ENCODE measurements at regions not wholly inside any gene's neighbourhood (a gene's known extent, or its start where the extent isn't known, plus 50 kb on each side); places are given as distances from the start of the nearest gene placed in this dataset.

DNA sequence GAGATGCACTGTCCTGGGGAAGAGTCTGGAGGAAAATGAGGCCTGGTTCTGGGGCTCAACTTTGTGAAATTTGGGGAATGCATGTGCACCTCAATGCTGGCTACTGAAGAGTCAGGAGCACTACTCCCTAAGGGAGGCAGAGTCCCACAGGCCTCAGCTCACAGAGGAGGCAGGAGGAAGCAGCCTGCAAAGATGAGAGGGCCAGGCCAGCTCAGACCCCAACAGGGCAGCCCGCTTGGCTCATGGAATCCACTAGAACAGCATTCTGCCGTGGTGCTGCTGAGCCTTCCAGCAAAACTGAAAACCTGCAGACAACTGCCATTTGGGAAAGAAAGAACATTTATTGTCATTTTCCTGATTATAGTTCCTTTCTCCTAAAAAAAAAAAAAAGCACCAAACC lies 300.5 kb downstream of the CTTN start:
- TF ChIP-seq, protein P1, sequence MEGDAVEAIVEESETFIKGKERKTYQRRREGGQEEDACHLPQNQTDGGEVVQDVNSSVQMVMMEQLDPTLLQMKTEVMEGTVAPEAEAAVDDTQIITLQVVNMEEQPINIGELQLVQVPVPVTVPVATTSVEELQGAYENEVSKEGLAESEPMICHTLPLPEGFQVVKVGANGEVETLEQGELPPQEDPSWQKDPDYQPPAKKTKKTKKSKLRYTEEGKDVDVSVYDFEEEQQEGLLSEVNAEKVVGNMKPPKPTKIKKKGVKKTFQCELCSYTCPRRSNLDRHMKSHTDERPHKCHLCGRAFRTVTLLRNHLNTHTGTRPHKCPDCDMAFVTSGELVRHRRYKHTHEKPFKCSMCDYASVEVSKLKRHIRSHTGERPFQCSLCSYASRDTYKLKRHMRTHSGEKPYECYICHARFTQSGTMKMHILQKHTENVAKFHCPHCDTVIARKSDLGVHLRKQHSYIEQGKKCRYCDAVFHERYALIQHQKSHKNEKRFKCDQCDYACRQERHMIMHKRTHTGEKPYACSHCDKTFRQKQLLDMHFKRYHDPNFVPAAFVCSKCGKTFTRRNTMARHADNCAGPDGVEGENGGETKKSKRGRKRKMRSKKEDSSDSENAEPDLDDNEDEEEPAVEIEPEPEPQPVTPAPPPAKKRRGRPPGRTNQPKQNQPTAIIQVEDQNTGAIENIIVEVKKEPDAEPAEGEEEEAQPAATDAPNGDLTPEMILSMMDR (IDR thresholded peaks at IDR 0.05): no peak
- no peak for TF ChIP-seq EP300 (IDR thresholded peaks at IDR 0.05)
